HG03039 (cell line): ENCODE measurements at regions not wholly inside any gene's neighbourhood (a gene's known extent, or its start where the extent isn't known, plus 50 kb on each side); places are given as distances from the start of the nearest gene placed in this dataset.

Experiments
- ATAC-seq: cut with Tn5 transposase; IDR thresholded peaks from one replicate; pipeline ENCODE4 v1.9.1; 2021; ENCODE audit warnings: mild to moderate bottlenecking, moderate library complexity; ENCODE audit not compliant: unreplicated experiment

GRCh38 chr13:64962404-64962803, 2267.7 kb downstream of the PCDH9 start:
- ATAC-seq, result no peak

GRCh38 chr13:64959276-64959675, 2270.9 kb downstream of the PCDH9 start:
- ATAC-seq, result no peak

- ATAC-seq, result no peak
These were observed 2272.0 kb downstream of the PCDH9 start for GRCh38 chr13:64958106-64958505.

- no peak for ATAC-seq
These were observed 2291.5 kb downstream of the PCDH9 start for GRCh38 chr13:64938660-64939059.

- no peak for ATAC-seq
These were observed 2292.8 kb downstream of the PCDH9 start for GRCh38 chr13:64937302-64937701.

- ATAC-seq, result no peak
These were observed 2293.3 kb downstream of the PCDH9 start for GRCh38 chr13:64936879-64937278.

GRCh38 chr13:64935441-64935840, 2294.7 kb downstream of the PCDH9 start:
- no peak for ATAC-seq

- no peak for ATAC-seq
These were observed 2295.4 kb downstream of the PCDH9 start for GRCh38 chr13:64934569-64935362.

- ATAC-seq, result no peak
These were observed 2299.5 kb downstream of the PCDH9 start for GRCh38 chr13:64930636-64931035.

- ATAC-seq, result no peak
These were observed 2301.2 kb downstream of the PCDH9 start for GRCh38 chr13:64928696-64929499.

GRCh38 chr13:64925727-64926126, 2304.4 kb downstream of the PCDH9 start:
- no peak for ATAC-seq

- ATAC-seq, result no peak
These were observed 2304.9 kb downstream of the PCDH9 start for GRCh38 chr13:64925284-64925683.

GRCh38 chr13:64924401-64924800, 2305.7 kb downstream of the PCDH9 start:
- ATAC-seq, result no peak

GRCh38 chr13:64917566-64917965, 2312.6 kb downstream of the PCDH9 start:
- no peak for ATAC-seq

- no peak for ATAC-seq
These were observed 2318.0 kb downstream of the PCDH9 start for GRCh38 chr13:64912141-64912540.

GRCh38 chr13:64910096-64910495, 2320.0 kb downstream of the PCDH9 start:
- ATAC-seq, result no peak

GRCh38 chr13:64909184-64909583, 2321.0 kb downstream of the PCDH9 start:
- ATAC-seq, result no peak

- ATAC-seq, result no peak
These were observed 2330.1 kb downstream of the PCDH9 start for GRCh38 chr13:64900039-64900438.

- ATAC-seq, result no peak
These were observed 2345.2 kb downstream of the PCDH9 start for GRCh38 chr13:64884976-64885375.

- no peak for ATAC-seq
These were observed 2353.0 kb downstream of the PCDH9 start for GRCh38 chr13:64877176-64877575.

- ATAC-seq, result no peak
These were observed 2358.4 kb downstream of the PCDH9 start for GRCh38 chr13:64871742-64872141.

- no peak for ATAC-seq
These were observed 2360.6 kb downstream of the PCDH9 start for GRCh38 chr13:64869539-64869938.
